MM.1S (cell line): ENCODE measurements at regions not wholly inside any gene's neighbourhood (a gene's known extent, or its start where the extent isn't known, plus 50 kb on each side); places are given as distances from the start of the nearest gene placed in this dataset.

Experiments
- EZH2phosphoT487 ChIP-seq: fragments of 300-600 bp; sonication (generic); IDR thresholded peaks from 2 replicates; pipeline ENCODE4 v1.6.1; 2018; ENCODE audit warnings: antibody characterized with exemption, low read length
- TF ChIP-seq, protein P1 (sequence below): fragments of 300-600 bp; sonication (generic); IDR thresholded peaks from 2 replicates; pipeline ENCODE4 v1.5.1; 2016; ENCODE audit warnings: antibody characterized with exemption, low read length, mixed read lengths

DNA sequence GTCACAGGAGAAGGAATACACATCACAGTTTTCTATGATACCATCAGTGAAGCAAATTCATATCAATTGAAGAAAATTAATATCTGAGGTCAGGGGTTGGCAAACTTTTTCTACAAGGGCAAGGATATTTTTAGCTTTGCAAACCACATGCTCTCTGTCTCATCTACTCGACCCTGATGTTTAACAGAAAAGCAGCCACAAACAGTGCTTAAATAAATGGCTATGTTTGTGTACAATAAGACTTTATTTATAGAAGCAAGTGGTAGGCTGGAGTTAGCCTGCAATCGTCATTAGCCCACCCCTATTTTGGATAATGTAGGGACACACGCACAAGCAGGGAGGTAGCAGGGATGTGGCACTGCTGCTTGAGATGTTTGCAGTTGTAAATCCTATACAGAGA lies 251.4 kb downstream of the CETN3 start:
- TF ChIP-seq, protein P1, sequence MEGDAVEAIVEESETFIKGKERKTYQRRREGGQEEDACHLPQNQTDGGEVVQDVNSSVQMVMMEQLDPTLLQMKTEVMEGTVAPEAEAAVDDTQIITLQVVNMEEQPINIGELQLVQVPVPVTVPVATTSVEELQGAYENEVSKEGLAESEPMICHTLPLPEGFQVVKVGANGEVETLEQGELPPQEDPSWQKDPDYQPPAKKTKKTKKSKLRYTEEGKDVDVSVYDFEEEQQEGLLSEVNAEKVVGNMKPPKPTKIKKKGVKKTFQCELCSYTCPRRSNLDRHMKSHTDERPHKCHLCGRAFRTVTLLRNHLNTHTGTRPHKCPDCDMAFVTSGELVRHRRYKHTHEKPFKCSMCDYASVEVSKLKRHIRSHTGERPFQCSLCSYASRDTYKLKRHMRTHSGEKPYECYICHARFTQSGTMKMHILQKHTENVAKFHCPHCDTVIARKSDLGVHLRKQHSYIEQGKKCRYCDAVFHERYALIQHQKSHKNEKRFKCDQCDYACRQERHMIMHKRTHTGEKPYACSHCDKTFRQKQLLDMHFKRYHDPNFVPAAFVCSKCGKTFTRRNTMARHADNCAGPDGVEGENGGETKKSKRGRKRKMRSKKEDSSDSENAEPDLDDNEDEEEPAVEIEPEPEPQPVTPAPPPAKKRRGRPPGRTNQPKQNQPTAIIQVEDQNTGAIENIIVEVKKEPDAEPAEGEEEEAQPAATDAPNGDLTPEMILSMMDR = no peak
- no peak for TF ChIP-seq EZH2phosphoT487
